ENCODE measurements at regions not wholly inside any gene's neighbourhood (a gene's known extent, or its start where the extent isn't known, plus 50 kb on each side); places are given as distances from the start of the nearest gene placed in this dataset.

- FAIRE-seq (no peak), DNase-seq (ENCODE audit: low read depth in 1 of 2, low spot score in 1 of 2) (no peak), ATAC-seq (no peak)
- TF ChIP-seq USF2 (IDR thresholded peaks at IDR 0.05) (no peak), FOSB (CRISPR knock-in tag; IDR thresholded peaks at IDR 0.05) (no peak), JUNB (IDR thresholded peaks at IDR 0.05) (no peak), SMC3 (IDR thresholded peaks at IDR 0.05) (no peak), KDM5A (IDR thresholded peaks at IDR 0.05) (no peak), EHMT2 (IDR thresholded peaks at IDR 0.05; ENCODE audit: low read depth) (no peak), CTCF (IDR thresholded peaks at IDR 0.05) (no peak), RFX5 (IDR thresholded peaks at IDR 0.05) (no peak), CHD4 (IDR thresholded peaks at IDR 0.05; ENCODE audit: borderline replicate concordance) (no peak), POLR2AphosphoS2 (conservative IDR thresholded peaks at IDR 0.05; ENCODE audit: low read length) (no peak), BCL3 (IDR thresholded peaks at IDR 0.05) (no peak), TFCP2L1 (CRISPR knock-in tag; IDR thresholded peaks at IDR 0.05) (no peak), MAFK (IDR thresholded peaks at IDR 0.05; ENCODE audit: partially characterized antibody) (no peak), HDAC2 (IDR thresholded peaks at IDR 0.05) (no peak), CBX2 (IDR thresholded peaks at IDR 0.05; ENCODE audit: borderline replicate concordance, low read depth) (no peak), HOXB5 (CRISPR knock-in tag; IDR thresholded peaks at IDR 0.05) (no peak), ATOH8 (CRISPR knock-in tag; IDR thresholded peaks at IDR 0.05; ENCODE audit: low read depth) (no peak), CHD2 (IDR thresholded peaks at IDR 0.05; ENCODE audit: low read length, partially characterized antibody) (no peak), E2F6 (IDR thresholded peaks at IDR 0.05; ENCODE audit: borderline replicate concordance, low read depth) (no peak), NR3C1 (IDR thresholded peaks at IDR 0.05) (no peak)
- Histone ChIP-seq H3K9me3 (no peaks in the 10 kb centered on the region), H3K4me2 (no peak overlapping the region), H3K4me3 (no peak overlapping the region), H3K4me1 (0 out of 3 replicates have a peak, but pooled peaks cover 4% of the 10 kb centered on the region), H3K27ac (no peak overlapping the region)
- 11% methylated on average over 3 of the region's 3 CpGs for WGBS (ENCODE audit: missing lambda C conversion rate)
- CTCF ChIA-PET: no interaction called here
- POLR2A ChIA-PET: no interaction called here
These were observed 307.4 kb downstream of the MAN2A1 start for GRCh38 chr5:109997161-109997560.

- Histone ChIP-seq H3K27ac (no peak overlapping the region), H3K4me1 (0 out of 3 replicates have a peak, but pooled peaks cover 4% of the 10 kb centered on the region), H3K9me3 (no peaks in the 10 kb centered on the region), H3K4me2 (no peak overlapping the region), H3K4me3 (no peak overlapping the region)
- no peak for TF ChIP-seq PBX3 (IDR thresholded peaks at IDR 0.05)
- TF ChIP-seq SREBF2 (IDR thresholded peaks at IDR 0.05): no peak
- no peak for TF ChIP-seq HOXB5 (CRISPR knock-in tag; IDR thresholded peaks at IDR 0.05)
- no peak for TF ChIP-seq ZSCAN20 (CRISPR knock-in tag; IDR thresholded peaks at IDR 0.05)
- TF ChIP-seq REST (IDR thresholded peaks at IDR 0.05): no peak
- no peak for TF ChIP-seq CHD4 (IDR thresholded peaks at IDR 0.05; ENCODE audit: borderline replicate concordance)
- TF ChIP-seq TP53 (CRISPR knock-in tag; IDR thresholded peaks at IDR 0.05): no peak
- TF ChIP-seq NR3C1 (IDR thresholded peaks at IDR 0.05): no peak
- no peak for TF ChIP-seq KDM5A (IDR thresholded peaks at IDR 0.05)
- no peak for TF ChIP-seq CBX8 (IDR thresholded peaks at IDR 0.05)
- TF ChIP-seq SMC3 (IDR thresholded peaks at IDR 0.05): no peak
- POLR2A ChIA-PET: no interaction called here
- DNase-seq (ENCODE audit: low read depth in 1 of 2, low spot score in 1 of 2) (no peak), ATAC-seq (no peak), FAIRE-seq (no peak)
- CTCF ChIA-PET: no interaction called here
These were observed 308.5 kb downstream of the MAN2A1 start for GRCh38 chr5:109998208-109998607.
